ENCODE measurements at regions not wholly inside any gene's neighbourhood (a gene's known extent, or its start where the extent isn't known, plus 50 kb on each side); places are given as distances from the start of the nearest gene placed in this dataset.

DNA sequence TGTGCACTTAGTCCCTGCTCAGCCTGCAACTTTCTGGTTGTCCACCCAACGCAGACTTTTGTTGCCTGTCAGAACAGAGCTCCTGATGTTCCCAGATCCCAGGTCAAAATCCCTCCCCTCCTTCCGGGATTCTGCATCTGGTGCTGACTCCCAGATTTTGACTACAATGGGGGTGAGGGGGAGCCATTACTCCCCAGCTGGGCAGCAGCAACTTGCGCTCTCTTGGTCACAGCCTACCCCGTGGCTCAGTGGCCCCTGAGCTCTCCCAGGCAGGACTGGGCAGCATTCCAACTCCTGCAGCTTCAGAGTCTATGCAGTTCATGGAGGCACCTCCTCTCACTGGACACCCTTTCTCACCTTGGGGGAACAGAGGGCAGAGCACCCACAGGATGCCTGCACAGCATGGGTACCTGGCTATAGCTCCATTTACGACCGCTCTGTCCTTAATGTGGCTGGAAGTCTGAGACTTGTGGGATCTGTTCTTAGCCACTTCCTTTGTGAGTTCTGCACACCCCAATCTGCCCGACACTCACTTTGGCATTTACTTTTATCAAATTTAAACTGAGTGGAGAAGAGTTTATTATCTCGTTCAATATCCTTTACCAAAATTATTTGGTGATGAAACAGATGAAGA lies 545.5 kb upstream of the MGMT start:
- Histone ChIP-seq H3K79me2 (no peaks in the 10 kb centered on the region), H3K9ac (no peak overlapping the region), H3K36me3 (ENCODE audit: control insufficient read depth, insufficient read depth, low read length) (no peaks in the 10 kb centered on the region), H3K4me3 (ENCODE audit: low read depth, low read length) (no peak overlapping the region), H3K4me1 (no peaks in the 10 kb centered on the region), H3K9me3 (ENCODE audit: control insufficient read depth, low read length) (no peaks in the 10 kb centered on the region), H3K27ac (no peak overlapping the region), H2AFZ (no peak overlapping the region), H3K4me2 (ENCODE audit: low read length) (no peak overlapping the region), H3K27me3 (ENCODE audit: control insufficient read depth, insufficient read depth, low read length) (no peaks in the 10 kb centered on the region)
- TF ChIP-seq, protein P1, sequence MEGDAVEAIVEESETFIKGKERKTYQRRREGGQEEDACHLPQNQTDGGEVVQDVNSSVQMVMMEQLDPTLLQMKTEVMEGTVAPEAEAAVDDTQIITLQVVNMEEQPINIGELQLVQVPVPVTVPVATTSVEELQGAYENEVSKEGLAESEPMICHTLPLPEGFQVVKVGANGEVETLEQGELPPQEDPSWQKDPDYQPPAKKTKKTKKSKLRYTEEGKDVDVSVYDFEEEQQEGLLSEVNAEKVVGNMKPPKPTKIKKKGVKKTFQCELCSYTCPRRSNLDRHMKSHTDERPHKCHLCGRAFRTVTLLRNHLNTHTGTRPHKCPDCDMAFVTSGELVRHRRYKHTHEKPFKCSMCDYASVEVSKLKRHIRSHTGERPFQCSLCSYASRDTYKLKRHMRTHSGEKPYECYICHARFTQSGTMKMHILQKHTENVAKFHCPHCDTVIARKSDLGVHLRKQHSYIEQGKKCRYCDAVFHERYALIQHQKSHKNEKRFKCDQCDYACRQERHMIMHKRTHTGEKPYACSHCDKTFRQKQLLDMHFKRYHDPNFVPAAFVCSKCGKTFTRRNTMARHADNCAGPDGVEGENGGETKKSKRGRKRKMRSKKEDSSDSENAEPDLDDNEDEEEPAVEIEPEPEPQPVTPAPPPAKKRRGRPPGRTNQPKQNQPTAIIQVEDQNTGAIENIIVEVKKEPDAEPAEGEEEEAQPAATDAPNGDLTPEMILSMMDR (IDR thresholded peaks at IDR 0.05) = no peak

DNA sequence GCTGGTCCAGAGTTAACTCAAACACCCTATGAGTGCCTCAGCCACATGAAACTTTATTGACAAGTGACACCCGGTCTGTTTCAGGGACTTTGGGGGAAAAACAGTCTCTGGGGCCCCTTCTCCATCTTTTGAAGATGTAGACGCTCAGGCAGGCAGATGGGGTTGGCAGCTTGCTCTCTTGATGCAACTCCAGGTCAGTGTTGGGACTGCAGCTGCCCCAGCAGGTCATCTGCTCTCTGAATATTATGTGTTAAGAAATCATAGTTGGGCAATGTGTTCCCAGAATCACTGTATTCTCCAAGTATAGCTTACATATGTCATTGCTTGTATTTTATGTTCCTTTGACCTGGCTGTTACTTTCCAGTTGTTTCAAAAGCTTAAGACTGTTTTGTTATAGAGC lies 544.9 kb upstream of the MGMT start:
- Histone ChIP-seq H3K4me1 (no peaks in the 10 kb centered on the region), H2AFZ (no peak overlapping the region), H3K4me2 (ENCODE audit: low read length) (no peak overlapping the region), H3K4me3 (ENCODE audit: low read depth, low read length) (no peak overlapping the region), H3K36me3 (ENCODE audit: control insufficient read depth, insufficient read depth, low read length) (no peaks in the 10 kb centered on the region), H3K27me3 (ENCODE audit: control insufficient read depth, insufficient read depth, low read length) (no peaks in the 10 kb centered on the region), H3K9me3 (ENCODE audit: control insufficient read depth, low read length) (no peaks in the 10 kb centered on the region), H3K9ac (no peak overlapping the region), H3K27ac (no peak overlapping the region), H3K79me2 (no peaks in the 10 kb centered on the region)
- TF ChIP-seq, protein P1 (IDR thresholded peaks at IDR 0.05) = no peak

DNA sequence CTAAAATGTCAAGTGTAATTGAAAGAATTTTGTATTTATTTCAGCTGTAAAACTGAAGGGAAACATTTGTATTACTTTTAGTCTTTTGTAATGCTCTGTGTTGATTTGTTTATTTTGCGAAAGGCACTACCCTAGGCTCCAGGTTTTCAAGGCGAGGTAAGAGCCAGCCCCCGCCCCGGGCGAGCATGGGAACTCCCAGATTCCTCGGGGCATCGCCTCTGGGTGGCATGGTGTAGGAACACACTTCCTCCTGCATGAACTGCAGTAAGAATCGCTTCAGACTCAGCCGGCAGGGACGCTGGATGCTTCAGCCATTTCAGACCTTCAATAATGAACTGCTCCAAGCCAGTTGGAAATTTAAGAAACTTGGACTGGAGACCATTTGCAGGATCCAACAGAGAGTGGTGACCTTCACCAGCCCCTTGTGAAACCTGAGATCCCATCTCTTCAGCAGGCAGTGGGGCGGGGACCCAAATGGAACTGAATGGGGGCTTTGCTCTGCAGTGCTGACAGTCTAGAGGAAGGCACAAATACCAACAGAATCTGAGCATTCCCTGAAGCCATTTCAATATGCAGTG lies 544.3 kb upstream of the MGMT start:
- Histone ChIP-seq H3K9ac (no peak overlapping the region), H3K79me2 (no peaks in the 10 kb centered on the region), H3K27me3 (ENCODE audit: control insufficient read depth, insufficient read depth, low read length) (no peaks in the 10 kb centered on the region), H3K4me1 (no peaks in the 10 kb centered on the region), H3K4me2 (ENCODE audit: low read length) (no peak overlapping the region), H3K9me3 (ENCODE audit: control insufficient read depth, low read length) (no peaks in the 10 kb centered on the region), H3K36me3 (ENCODE audit: control insufficient read depth, insufficient read depth, low read length) (no peaks in the 10 kb centered on the region), H2AFZ (no peak overlapping the region), H3K27ac (no peak overlapping the region), H3K4me3 (ENCODE audit: low read depth, low read length) (no peak overlapping the region)
- TF ChIP-seq, protein P1 (IDR thresholded peaks at IDR 0.05) = no peak

DNA sequence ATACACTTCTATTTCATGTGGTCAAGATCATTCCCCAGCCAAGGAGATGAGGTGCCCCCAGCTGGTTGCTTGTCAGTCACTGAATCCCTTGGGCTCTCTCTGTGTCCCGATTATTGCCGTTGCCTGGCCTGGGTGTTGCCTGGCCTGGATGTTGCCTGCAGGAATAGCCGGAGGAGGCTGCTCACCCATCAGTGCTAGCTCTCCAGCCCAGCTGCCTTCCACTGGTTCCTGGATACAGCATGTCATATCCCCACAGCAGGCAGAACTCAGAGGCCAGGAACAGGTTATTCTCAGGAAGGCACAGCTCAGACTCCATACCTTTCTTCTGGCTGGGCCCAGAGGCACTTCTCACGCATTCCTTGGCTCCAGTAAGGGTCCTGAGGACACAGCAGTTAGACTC lies 542.1 kb upstream of the MGMT start:
- Histone ChIP-seq H3K27ac (no peak overlapping the region), H3K36me3 (ENCODE audit: control insufficient read depth, insufficient read depth, low read length) (no peaks in the 10 kb centered on the region), H3K9me3 (ENCODE audit: control insufficient read depth, low read length) (no peaks in the 10 kb centered on the region), H3K4me2 (ENCODE audit: low read length) (no peak overlapping the region), H3K4me1 (no peaks in the 10 kb centered on the region), H3K27me3 (ENCODE audit: control insufficient read depth, insufficient read depth, low read length) (no peaks in the 10 kb centered on the region), H2AFZ (no peak overlapping the region), H3K4me3 (ENCODE audit: low read depth, low read length) (no peak overlapping the region), H3K9ac (no peak overlapping the region), H3K79me2 (no peaks in the 10 kb centered on the region)
- TF ChIP-seq, protein P1 (IDR thresholded peaks at IDR 0.05) = no peak

DNA sequence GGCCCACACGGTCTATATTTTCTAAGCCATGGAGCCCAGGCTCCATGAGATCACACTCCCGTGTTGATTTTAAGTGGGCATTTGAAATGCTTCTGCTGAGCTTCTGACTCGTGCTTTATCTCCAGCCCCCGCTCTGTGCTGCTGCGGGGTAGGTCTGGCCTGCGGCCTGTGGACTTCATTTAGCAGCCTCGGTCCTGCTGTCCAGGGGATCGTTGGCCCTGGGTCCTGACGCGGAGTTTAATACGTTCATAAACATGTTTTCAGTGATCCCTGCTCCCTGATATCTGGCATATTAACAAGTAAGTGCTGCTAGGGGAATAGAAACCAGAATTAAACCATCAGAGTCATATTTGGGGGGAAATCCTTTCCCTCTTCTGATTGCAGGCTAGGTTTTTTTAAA lies 540.3 kb upstream of the MGMT start:
- Histone ChIP-seq H3K27ac (no peak overlapping the region), H2AFZ (no peak overlapping the region)
- TF ChIP-seq, protein P1 (IDR thresholded peaks at IDR 0.05) = no peak

More for the DNA sequence above, 540.3 kb upstream of the MGMT start:
- Histone ChIP-seq H3K9me3 (ENCODE audit: control insufficient read depth, low read length) (no peaks in the 10 kb centered on the region), H3K79me2 (no peaks in the 10 kb centered on the region), H3K36me3 (ENCODE audit: control insufficient read depth, insufficient read depth, low read length) (no peaks in the 10 kb centered on the region), H3K27me3 (ENCODE audit: control insufficient read depth, insufficient read depth, low read length) (no peaks in the 10 kb centered on the region), H3K9ac (no peak overlapping the region), H3K4me2 (ENCODE audit: low read length) (no peak overlapping the region), H3K4me3 (ENCODE audit: low read depth, low read length) (no peak overlapping the region), H3K4me1 (no peaks in the 10 kb centered on the region)

All from parathyroid adenoma (tissue), 2 donors.